CD4-positive, alpha-beta memory T cell (primary cell): ENCODE measurements at regions not wholly inside any gene's neighbourhood (a gene's known extent, or its start where the extent isn't known, plus 50 kb on each side); places are given as distances from the start of the nearest gene placed in this dataset.
A peak's percentile ranks its signal among the peaks of the same experiment; 100 is the strongest.

Source experiments
- CTCF ChIA-PET: fragments of 350-600 bp; sonication (Branson Sonifier 250); formaldehyde crosslinking; loops from one replicate; lab custom pipeline; 2021; ENCODE audit warnings: inconsistent platforms; ENCODE audit not compliant: partially characterized antibody; lab: Charles Lee
- POLR2A ChIA-PET: fragments of 350-600 bp; sonication (Branson Sonifier 250); formaldehyde crosslinking; loops from one replicate; lab custom pipeline; 2021; ENCODE audit not compliant: partially characterized antibody; lab: Charles Lee
- DNase-seq, 5 donors: peaks; one replicate each; pipeline versions ENCODE4 v3.0.0 to v3.0.0-alpha.2; 2020 to 2022; ENCODE audit warnings: mixed read lengths in 1 of 5
- H3K27ac ChIP-seq: one replicate; pipeline ENCODE4 v1.7.0; 2013; ENCODE audit warnings: low read depth, low read length
- H3K27me3 ChIP-seq: 2 replicates; pipeline ENCODE4 v1.7.0; 2013; ENCODE audit warnings: mild to moderate bottlenecking, low read length, moderate library complexity; ENCODE audit not compliant: insufficient read depth
- H3K36me3 ChIP-seq: 2 replicates; pipeline ENCODE4 v1.7.0; 2013; ENCODE audit warnings: mild to moderate bottlenecking, low read length, moderate library complexity; ENCODE audit not compliant: insufficient read depth
- H3K4me1 ChIP-seq: 2 replicates; pipeline ENCODE4 v1.7.0; 2013; ENCODE audit warnings: mild to moderate bottlenecking, low read length, moderate library complexity; ENCODE audit not compliant: insufficient read depth
- H3K4me3 ChIP-seq, 2 donors: one replicate each; pipeline ENCODE4 v1.7.0; 2013; ENCODE audit warnings: low read length in 2 of 2, mild to moderate bottlenecking in 1 of 2
- H3K9me3 ChIP-seq, 2 donors: one replicate each; pipeline ENCODE4 v1.7.0; 2013; ENCODE audit warnings: low read length in 2 of 2, control low read depth in 1 of 2; ENCODE audit not compliant: control insufficient read depth in 1 of 2
- H3K27ac Mint-ChIP-seq, 7 donors: one replicate each; pipeline ENCODE4 v1.8.0; 2020 to 2021; ENCODE audit warnings: mixed read lengths in 7 of 7, mild to moderate bottlenecking in 6 of 7, inconsistent platforms in 3 of 7, moderate library complexity in 3 of 7
- H3K27me3 Mint-ChIP-seq, 2 donors: one replicate each; pipeline ENCODE4 v1.8.0; 2020 to 2021; ENCODE audit warnings: mixed read lengths in 2 of 2
- H3K36me3 Mint-ChIP-seq, 2 donors: one replicate each; pipeline ENCODE4 v1.8.0; 2020 to 2021; ENCODE audit warnings: mixed read lengths in 2 of 2, inconsistent platforms in 1 of 2, mild to moderate bottlenecking in 1 of 2
- H3K4me1 Mint-ChIP-seq, 4 donors: one replicate each; pipeline ENCODE4 v1.8.0; 2020 to 2021; ENCODE audit warnings: mixed read lengths in 4 of 4, mild to moderate bottlenecking in 1 of 4
- H3K4me3 Mint-ChIP-seq, 8 donors: one replicate each; pipeline ENCODE4 v1.8.0; 2020 to 2021; ENCODE audit warnings: mixed read lengths in 8 of 8, mild to moderate bottlenecking in 7 of 8, moderate library complexity in 6 of 8, inconsistent platforms in 3 of 8
- H3K9me3 Mint-ChIP-seq, 8 donors: one replicate each; pipeline ENCODE4 v1.8.0; 2020 to 2021; ENCODE audit warnings: mixed read lengths in 8 of 8, mild to moderate bottlenecking in 5 of 8, inconsistent platforms in 3 of 8, moderate library complexity in 1 of 8
- intact Hi-C: fragments of 100-400 bp; cut with micrococcal nuclease; formaldehyde crosslinking; loops from one replicate; pipeline ENCODE4 v1.15.1; 2023

- intact Hi-C loops, result loop anchor here (1.0 to 10.0 kb wide), 4 partner anchors 119 to 768 kb away; no protein-coding TSS in a partner anchor
- Mint-ChIP-seq H3K27ac (peak overlapping the region in 1 of 7 donors; percentile 17), H3K9me3 (no peaks in the 10 kb centered on the region), H3K4me3 (no peak overlapping the region), H3K4me1 (no peaks in the 10 kb centered on the region), H3K27me3 (peaks cover 2 to 4% of the 10 kb centered on the region in 2 donors), H3K36me3 (no peaks in the 10 kb centered on the region)
- Histone ChIP-seq H3K27me3 (no peaks in the 10 kb centered on the region), H3K36me3 (no peaks in the 10 kb centered on the region), H3K9me3 (no peaks in the 10 kb centered on the region), H3K4me3 (no peak overlapping the region), H3K27ac (no peak overlapping the region), H3K4me1 (no peaks in the 10 kb centered on the region)
- ChIA-PET CTCF (interaction anchor here (1.1 to 6.7 kb wide), 8 partner anchors 11 to 477 kb away, joined by 3 to 102 read pairs (median 3); no protein-coding TSS in a partner anchor), POLR2A (no interaction called here)
- peak in 4 of 5 donors; percentile 16 to 28 (median 22) for DNase-seq
Measured at GRCh38 chr5:82793808-82794419, 283.3 kb downstream of the TMEM167A start.

- Mint-ChIP-seq H3K27ac (no peak overlapping the region), H3K9me3 (no peaks in the 10 kb centered on the region), H3K27me3 (peaks cover 2 to 4% of the 10 kb centered on the region in 2 donors), H3K4me1 (no peaks in the 10 kb centered on the region), H3K36me3 (no peaks in the 10 kb centered on the region), H3K4me3 (no peak overlapping the region)
- Histone ChIP-seq H3K36me3 (no peaks in the 10 kb centered on the region), H3K4me3 (no peak overlapping the region), H3K27ac (no peak overlapping the region), H3K27me3 (no peaks in the 10 kb centered on the region), H3K4me1 (no peaks in the 10 kb centered on the region), H3K9me3 (no peaks in the 10 kb centered on the region)
- no peak for DNase-seq
- CTCF ChIA-PET, result interaction anchor here (6.7 kb wide), 1 partner anchor 440 kb away, joined by 102 read pairs; no protein-coding TSS in a partner anchor
- POLR2A ChIA-PET, result no interaction called here
- intact Hi-C loops, result loop anchor here (5.0 to 10.0 kb wide), 2 partner anchors 117 to 770 kb away; no protein-coding TSS in a partner anchor
Measured at GRCh38 chr5:82792096-82792495, 285.1 kb downstream of the TMEM167A start.

DNA sequence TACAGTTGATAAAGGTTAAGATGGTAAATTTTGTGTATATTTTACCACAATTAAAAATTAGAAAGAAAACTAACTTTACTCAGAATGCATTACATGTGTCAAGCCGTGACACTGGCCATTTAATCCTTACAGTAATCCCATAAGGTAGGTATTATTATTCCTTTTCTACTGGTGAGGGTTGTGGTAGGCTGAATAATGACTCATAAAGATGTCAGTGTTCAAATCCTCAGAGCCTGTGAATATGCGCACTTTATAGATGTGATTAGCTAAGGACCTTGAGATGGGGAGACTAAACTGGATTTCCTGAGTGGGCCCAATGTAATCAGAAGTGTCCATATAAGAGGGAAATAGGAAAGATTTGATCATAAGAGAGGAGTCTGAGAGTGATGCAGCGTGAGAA lies 288.1 kb downstream of the TMEM167A start:
- Mint-ChIP-seq H3K4me1 (no peaks in the 10 kb centered on the region), H3K9me3 (no peaks in the 10 kb centered on the region), H3K27me3 (peaks cover 0 to 1% of the 10 kb centered on the region in 2 donors), H3K36me3 (no peaks in the 10 kb centered on the region), H3K27ac (no peak overlapping the region), H3K4me3 (no peak overlapping the region)
- ChIA-PET CTCF (interaction anchor here (1.7 kb wide), 1 partner anchor 436 kb away, joined by 3 read pairs; no protein-coding TSS in a partner anchor), POLR2A (no interaction called here)
- Histone ChIP-seq H3K9me3 (no peaks in the 10 kb centered on the region), H3K4me3 (no peak overlapping the region), H3K27me3 (no peaks in the 10 kb centered on the region), H3K4me1 (no peaks in the 10 kb centered on the region), H3K36me3 (no peaks in the 10 kb centered on the region), H3K27ac (no peak overlapping the region)
- no peak for DNase-seq
- intact Hi-C loops, result no loop called here

GRCh38 chr5:82786748-82787147 lies 290.4 kb downstream of the TMEM167A start:
- Histone ChIP-seq H3K9me3 (no peaks in the 10 kb centered on the region), H3K36me3 (no peaks in the 10 kb centered on the region), H3K27ac (no peak overlapping the region), H3K27me3 (no peaks in the 10 kb centered on the region), H3K4me1 (no peaks in the 10 kb centered on the region), H3K4me3 (no peak overlapping the region)
- ChIA-PET POLR2A (no interaction called here), CTCF (interaction anchor here (0.9 kb wide), 1 partner anchor 15 kb away, joined by 3 read pairs; no protein-coding TSS in a partner anchor)
- Mint-ChIP-seq H3K27me3 (no peaks in the 10 kb centered on the region), H3K27ac (no peak overlapping the region), H3K4me3 (no peak overlapping the region), H3K9me3 (no peaks in the 10 kb centered on the region), H3K36me3 (no peaks in the 10 kb centered on the region), H3K4me1 (no peaks in the 10 kb centered on the region)
- DNase-seq, result no peak
- intact Hi-C loops, result no loop called here

DNA sequence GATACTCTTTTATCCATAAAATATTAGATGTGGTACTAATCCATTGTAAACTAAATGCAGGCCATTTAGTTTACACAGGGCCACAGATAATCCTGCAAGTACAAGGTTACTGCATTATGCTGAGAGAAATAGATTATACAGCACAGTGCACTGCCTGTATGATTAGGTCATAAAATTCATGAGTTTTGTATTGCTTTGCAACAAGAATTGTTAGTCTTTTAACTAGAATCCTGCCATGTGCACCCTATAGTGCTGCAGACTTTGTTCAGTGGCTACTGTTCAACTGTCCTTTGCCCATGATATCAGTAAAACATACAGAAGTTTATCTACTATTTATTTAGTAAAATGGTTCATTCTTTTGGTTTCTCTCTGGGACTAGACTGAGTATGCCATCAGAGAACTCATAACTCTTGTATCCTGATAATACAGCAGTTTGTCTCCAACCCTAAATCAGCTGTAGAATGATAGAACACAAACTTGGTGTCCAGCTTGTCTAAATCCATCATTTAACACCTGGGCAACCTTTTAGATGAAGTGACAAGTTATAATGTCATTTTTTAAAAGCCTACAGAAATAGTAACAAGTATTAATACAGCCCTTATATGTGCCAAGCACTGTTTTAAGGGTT lies 291.2 kb downstream of the TMEM167A start:
- no peaks in the 10 kb centered on the region for H3K4me1 ChIP-seq
- H3K9me3 ChIP-seq, result no peaks in the 10 kb centered on the region
- Mint-ChIP-seq H3K27me3 (no peaks in the 10 kb centered on the region), H3K4me1 (no peaks in the 10 kb centered on the region), H3K27ac (no peak overlapping the region), H3K36me3 (no peaks in the 10 kb centered on the region), H3K9me3 (no peaks in the 10 kb centered on the region), H3K4me3 (no peak overlapping the region)
- intact Hi-C loops, result no loop called here
- DNase-seq, result no peak
- ChIA-PET CTCF (no interaction called here), POLR2A (no interaction called here)
- H3K4me3 ChIP-seq, result no peak overlapping the region
- H3K27me3 ChIP-seq, result no peaks in the 10 kb centered on the region
- H3K27ac ChIP-seq, result no peak overlapping the region
- H3K36me3 ChIP-seq, result no peaks in the 10 kb centered on the region

GRCh38 chr5:82785456-82785855 lies 291.7 kb downstream of the TMEM167A start:
- intact Hi-C loops, result no loop called here
- POLR2A ChIA-PET, result no interaction called here
- CTCF ChIA-PET, result no interaction called here
- Histone ChIP-seq H3K36me3 (no peaks in the 10 kb centered on the region), H3K27me3 (no peaks in the 10 kb centered on the region), H3K4me3 (no peak overlapping the region), H3K9me3 (no peaks in the 10 kb centered on the region), H3K27ac (no peak overlapping the region), H3K4me1 (no peaks in the 10 kb centered on the region)
- no peak for DNase-seq
- H3K27me3 Mint-ChIP-seq, result no peaks in the 10 kb centered on the region
- H3K9me3 Mint-ChIP-seq, result no peaks in the 10 kb centered on the region
- no peaks in the 10 kb centered on the region for H3K36me3 Mint-ChIP-seq
- no peaks in the 10 kb centered on the region for H3K4me1 Mint-ChIP-seq
- H3K4me3 Mint-ChIP-seq, result no peak overlapping the region
- no peak overlapping the region for H3K27ac Mint-ChIP-seq

DNA sequence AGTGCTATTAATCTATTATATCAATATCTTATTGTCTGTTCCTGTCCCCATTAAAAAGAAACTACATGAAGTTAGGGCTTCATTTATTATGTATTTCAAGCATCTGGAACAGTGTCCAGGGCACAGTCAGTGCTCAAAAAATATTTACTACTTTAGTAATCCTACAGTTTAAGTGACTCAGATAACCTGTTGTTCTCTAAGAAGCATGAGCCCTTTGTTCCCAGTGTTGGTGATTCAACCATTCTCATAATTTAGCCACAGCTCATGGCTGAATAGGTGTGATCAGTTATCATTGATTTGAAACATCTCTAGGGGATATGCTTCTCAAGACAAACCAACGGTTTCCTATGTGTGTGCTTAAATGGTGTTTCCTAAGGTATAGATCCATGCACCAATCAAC lies 292.7 kb downstream of the TMEM167A start:
- ChIA-PET CTCF (no interaction called here), POLR2A (no interaction called here)
- Histone ChIP-seq H3K27ac (no peak overlapping the region), H3K4me1 (no peaks in the 10 kb centered on the region), H3K9me3 (no peaks in the 10 kb centered on the region), H3K27me3 (no peaks in the 10 kb centered on the region), H3K4me3 (no peak overlapping the region), H3K36me3 (no peaks in the 10 kb centered on the region)
- Mint-ChIP-seq H3K4me1 (no peaks in the 10 kb centered on the region), H3K27ac (no peak overlapping the region), H3K9me3 (no peaks in the 10 kb centered on the region), H3K4me3 (no peak overlapping the region), H3K27me3 (no peaks in the 10 kb centered on the region), H3K36me3 (no peaks in the 10 kb centered on the region)
- intact Hi-C loops, result no loop called here
- no peak for DNase-seq
